Lung (tissue), 11 donors: ENCODE measurements at regions not wholly inside any gene's neighbourhood (a gene's known extent, or its start where the extent isn't known, plus 50 kb on each side); places are given as distances from the start of the nearest gene placed in this dataset.

ENCODE experiments used
- ATAC-seq: fragments of 200-7000 bp; cut with Tn5 transposase; one replicate; pipeline ENCODE4 v1.9.1; 2020; ENCODE audit warnings: moderate number of reproducible peaks; ENCODE audit not compliant: insufficient read depth, low FRiP score
- DNase-seq, 3 donors: peaks; one replicate each; pipeline ENCODE4 v3.0.0-alpha.2; 2013 to 2017
- H3K27ac ChIP-seq, 2 donors: one replicate each; pipeline ENCODE4 v1.5.1; 2013; ENCODE audit warnings: mild to moderate bottlenecking in 2 of 2, moderate library complexity in 2 of 2, control low read depth in 1 of 2, inconsistent platforms in 1 of 2, low read depth in 1 of 2, low read length in 1 of 2
- H3K27me3 ChIP-seq, 3 donors: one replicate each; pipeline ENCODE4 v1.5.1; 2013; ENCODE audit warnings: low read length in 2 of 3; ENCODE audit not compliant: control insufficient read depth in 3 of 3, insufficient read depth in 3 of 3
- H3K36me3 ChIP-seq, 4 donors: one replicate each; pipeline ENCODE4 v1.5.1; 2013; ENCODE audit warnings: low read length in 4 of 4, mild to moderate bottlenecking in 1 of 4, moderate library complexity in 1 of 4; ENCODE audit not compliant: control insufficient read depth in 4 of 4, insufficient read depth in 4 of 4
- H3K4me1 ChIP-seq, 5 donors: one replicate each; pipeline ENCODE4 v1.5.1; 2013; ENCODE audit warnings: low read length in 5 of 5, mild to moderate bottlenecking in 2 of 5, moderate library complexity in 1 of 5; ENCODE audit not compliant: control insufficient read depth in 5 of 5, insufficient read depth in 5 of 5
- H3K4me3 ChIP-seq: one replicate; pipeline ENCODE4 v1.5.1; 2013; ENCODE audit warnings: mild to moderate bottlenecking, control low read depth, moderate library complexity
- H3K9ac ChIP-seq, 2 donors: one replicate each; pipeline ENCODE4 v1.5.1; 2013; ENCODE audit warnings: low read length in 2 of 2, control low read depth in 1 of 2; ENCODE audit not compliant: insufficient read depth in 1 of 2
- H3K9me3 ChIP-seq, 4 donors: one replicate each; pipeline ENCODE4 v1.5.1; 2013; ENCODE audit warnings: low read length in 3 of 4, mild to moderate bottlenecking in 1 of 4, moderate library complexity in 1 of 4; ENCODE audit not compliant: control insufficient read depth in 4 of 4, insufficient read depth in 3 of 4
- WGBS, 2 donors: extraction: QIAGEN DNeasy Blood & Tissue Kit; methylation state at CpG; one replicate each; pipeline ENCODE4 v1.1.7; 2013; 5-methylcytosine and 5-hydroxymethylcytosine counted together
- TF ChIP-seq, protein P1 (sequence below): IDR thresholded peaks from 2 replicates; pipeline ENCODE4 v1.5.1; 2012; ENCODE audit warnings: mild to moderate bottlenecking; ENCODE audit errors: control extremely low read depth, extremely low read depth
- donor health status: control.
- donor health status: control.
- donor health status: Bipolar disorder and iron deficiency.
- donor health status: healthy.
- donor health status: DM: yes; HTN: yes; CAD: no.

DNA sequence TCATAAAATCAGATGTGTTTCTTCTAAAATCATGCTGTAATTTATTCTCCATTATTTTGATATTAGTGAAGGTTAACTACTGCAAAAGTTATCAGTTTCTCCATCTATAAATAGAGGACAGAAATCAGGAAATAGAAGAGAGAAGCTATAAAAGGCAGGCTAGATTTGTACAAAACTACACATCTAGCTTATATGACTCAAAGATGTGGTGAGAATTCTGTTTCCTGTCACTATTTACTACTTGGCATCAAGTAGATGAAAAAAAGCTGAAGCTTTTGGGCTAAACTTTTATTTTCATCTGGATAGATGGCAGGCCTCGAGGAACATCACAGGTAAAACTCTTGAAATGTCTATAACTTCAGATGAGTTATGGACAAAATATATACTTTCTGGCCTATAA, 49.8 kb upstream of the NAB1 start:
- TF ChIP-seq, protein P1, sequence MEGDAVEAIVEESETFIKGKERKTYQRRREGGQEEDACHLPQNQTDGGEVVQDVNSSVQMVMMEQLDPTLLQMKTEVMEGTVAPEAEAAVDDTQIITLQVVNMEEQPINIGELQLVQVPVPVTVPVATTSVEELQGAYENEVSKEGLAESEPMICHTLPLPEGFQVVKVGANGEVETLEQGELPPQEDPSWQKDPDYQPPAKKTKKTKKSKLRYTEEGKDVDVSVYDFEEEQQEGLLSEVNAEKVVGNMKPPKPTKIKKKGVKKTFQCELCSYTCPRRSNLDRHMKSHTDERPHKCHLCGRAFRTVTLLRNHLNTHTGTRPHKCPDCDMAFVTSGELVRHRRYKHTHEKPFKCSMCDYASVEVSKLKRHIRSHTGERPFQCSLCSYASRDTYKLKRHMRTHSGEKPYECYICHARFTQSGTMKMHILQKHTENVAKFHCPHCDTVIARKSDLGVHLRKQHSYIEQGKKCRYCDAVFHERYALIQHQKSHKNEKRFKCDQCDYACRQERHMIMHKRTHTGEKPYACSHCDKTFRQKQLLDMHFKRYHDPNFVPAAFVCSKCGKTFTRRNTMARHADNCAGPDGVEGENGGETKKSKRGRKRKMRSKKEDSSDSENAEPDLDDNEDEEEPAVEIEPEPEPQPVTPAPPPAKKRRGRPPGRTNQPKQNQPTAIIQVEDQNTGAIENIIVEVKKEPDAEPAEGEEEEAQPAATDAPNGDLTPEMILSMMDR = no peak
- no peaks in the 10 kb centered on the region for H3K27me3 ChIP-seq
- 54 to 65% methylated on average over 1 of the region's 1 CpG for WGBS, 2 donors
- no peak overlapping the region for H3K4me3 ChIP-seq
- no peaks in the 10 kb centered on the region for H3K36me3 ChIP-seq
- H3K4me1 ChIP-seq = peaks cover 0 to 6% (median 0%) of the 10 kb centered on the region in 5 donors
- ATAC-seq (no peak), DNase-seq (no peak)
- no peak overlapping the region for H3K27ac ChIP-seq
- H3K9ac ChIP-seq = no peak overlapping the region
- peaks cover 0 to 2% (median 0%) of the 10 kb centered on the region in 4 donors for H3K9me3 ChIP-seq
